ENCODE measurements at regions not wholly inside any gene's neighbourhood (a gene's known extent, or its start where the extent isn't known, plus 50 kb on each side); places are given as distances from the start of the nearest gene placed in this dataset.

GRCh38 chr22:25478528-25478927 is 85.9 kb upstream of the GRK3 start:
- TF ChIP-seq CTCF (IDR thresholded peaks at IDR 0.05; ENCODE audit: extremely low read depth in 1 of 2, insufficient read depth in 1 of 2, low read depth in 1 of 2, low read length in 2 of 2): no peak
- no peak for TF ChIP-seq POLR2AphosphoS5 (IDR thresholded peaks at IDR 0.05; ENCODE audit: insufficient read depth, low read depth, low read length)
